ENCODE measurements at regions not wholly inside any gene's neighbourhood (a gene's known extent, or its start where the extent isn't known, plus 50 kb on each side); places are given as distances from the start of the nearest gene placed in this dataset.

- WGBS (ENCODE audit: insufficient coverage), result 14% methylated on average over 2 of the region's 2 CpGs
Measured at GRCh38 chr10:84603971-84604370, 275.6 kb downstream of the CCSER2 start.

GRCh38 chr10:84605802-84606201 lies 277.4 kb downstream of the CCSER2 start:
- no peaks in the 10 kb centered on the region for H3K27me3 ChIP-seq (ENCODE audit: control insufficient read depth in 2 of 2, insufficient read depth in 2 of 2, low read length in 2 of 2)
- H3K36me3 Mint-ChIP-seq, result no peaks in the 10 kb centered on the region

More at GRCh38 chr10:84603971-84604370, 275.6 kb downstream of the CCSER2 start:
- H3K27me3 Mint-ChIP-seq (ENCODE audit: low read depth in 3 of 3), result peaks cover 2 to 8% (median 3%) of the 10 kb centered on the region in 3 donors
- Histone ChIP-seq H3K27me3 (ENCODE audit: control insufficient read depth in 2 of 2, insufficient read depth in 2 of 2, low read length in 2 of 2) (no peaks in the 10 kb centered on the region), H3K4me2 (replicated peaks; ENCODE audit: extremely low read depth, low read length, poor library complexity, severe bottlenecking) (no peak overlapping the region), H3K4me3 (replicated peaks in 1 of 3; ENCODE audit: low read depth in 2 of 3, low read length in 3 of 3) (no peak overlapping the region), H3K9ac (ENCODE audit: insufficient read depth, low read length, poor library complexity, severe bottlenecking) (no peak overlapping the region), H3K9me3 (replicated peaks in 1 of 2; ENCODE audit: control insufficient read depth in 1 of 2, insufficient read depth in 1 of 2, low read length in 2 of 2) (no peaks in the 10 kb centered on the region), H2AFZ (ENCODE audit: insufficient read depth, low read depth, low read length, poor library complexity, severe bottlenecking) (no peak overlapping the region), H4K20me1 (ENCODE audit: insufficient read depth, low read length) (no peaks in the 10 kb centered on the region), H3K36me3 (replicated peaks in 1 of 2; ENCODE audit: control insufficient read depth in 1 of 2, insufficient read depth in 2 of 2, low read length in 2 of 2) (no peaks in the 10 kb centered on the region), H3K79me2 (ENCODE audit: insufficient read depth, low read length) (no peaks in the 10 kb centered on the region), H3K27ac (ENCODE audit: low read depth in 1 of 2, low read length in 2 of 2) (no peak overlapping the region), H3K4me1 (ENCODE audit: control insufficient read depth in 1 of 2, insufficient read depth in 2 of 2, low read length in 2 of 2) (no peaks in the 10 kb centered on the region)
- no peaks in the 10 kb centered on the region for H3K36me3 Mint-ChIP-seq
- no peak for TF ChIP-seq CTCF (IDR thresholded peaks at IDR 0.05)
- intact Hi-C loops (cut with micrococcal nuclease), result no loop called here
- no peak overlapping the region for H3K27ac Mint-ChIP-seq
- H3K4me3 Mint-ChIP-seq, result no peak overlapping the region
- peaks cover 0 to 2% (median 0%) of the 10 kb centered on the region in 7 donors for H3K9me3 Mint-ChIP-seq
- DNase-seq, result no peak
- no peaks in the 10 kb centered on the region for H3K4me1 Mint-ChIP-seq

More at GRCh38 chr10:84605802-84606201, 277.4 kb downstream of the CCSER2 start:
- H3K4me1 ChIP-seq (ENCODE audit: control insufficient read depth in 1 of 2, insufficient read depth in 2 of 2, low read length in 2 of 2), result no peaks in the 10 kb centered on the region
- no peaks in the 10 kb centered on the region for H3K9me3 ChIP-seq (replicated peaks in 1 of 2; ENCODE audit: control insufficient read depth in 1 of 2, insufficient read depth in 1 of 2, low read length in 2 of 2)
- H2AFZ ChIP-seq (ENCODE audit: insufficient read depth, low read depth, low read length, poor library complexity, severe bottlenecking), result no peak overlapping the region
- 84% methylated on average over 5 of the region's 6 CpGs for WGBS (ENCODE audit: insufficient coverage)
- no peaks in the 10 kb centered on the region for H3K79me2 ChIP-seq (ENCODE audit: insufficient read depth, low read length)
- peaks cover 2 to 8% (median 3%) of the 10 kb centered on the region in 3 donors for H3K27me3 Mint-ChIP-seq (ENCODE audit: low read depth in 3 of 3)
- intact Hi-C loops (cut with micrococcal nuclease), result no loop called here
- H3K4me3 ChIP-seq (replicated peaks in 1 of 3; ENCODE audit: low read depth in 2 of 3, low read length in 3 of 3), result no peak overlapping the region
- H4K20me1 ChIP-seq (ENCODE audit: insufficient read depth, low read length), result no peaks in the 10 kb centered on the region
- no peaks in the 10 kb centered on the region for H3K36me3 ChIP-seq (replicated peaks in 1 of 2; ENCODE audit: control insufficient read depth in 1 of 2, insufficient read depth in 2 of 2, low read length in 2 of 2)
- H3K27ac Mint-ChIP-seq, result no peak overlapping the region
- no peaks in the 10 kb centered on the region for H3K4me1 Mint-ChIP-seq
- TF ChIP-seq CTCF (IDR thresholded peaks at IDR 0.05), result no peak
- no peak overlapping the region for H3K4me2 ChIP-seq (replicated peaks; ENCODE audit: extremely low read depth, low read length, poor library complexity, severe bottlenecking)
- peaks cover 0 to 2% (median 0%) of the 10 kb centered on the region in 7 donors for H3K9me3 Mint-ChIP-seq
- H3K9ac ChIP-seq (ENCODE audit: insufficient read depth, low read length, poor library complexity, severe bottlenecking), result no peak overlapping the region
- no peak overlapping the region for H3K4me3 Mint-ChIP-seq
- no peak overlapping the region for H3K27ac ChIP-seq (ENCODE audit: low read depth in 1 of 2, low read length in 2 of 2)
- no peak for DNase-seq
